GM21576 (cell line): ENCODE measurements at regions not wholly inside any gene's neighbourhood (a gene's known extent, or its start where the extent isn't known, plus 50 kb on each side); places are given as distances from the start of the nearest gene placed in this dataset.
"Not testable (repeated sequence)": the region's sequence is repeated elsewhere in the genome, so short reads cannot be mapped to it uniquely, and the experiment has no call there.

Experiments used
- ATAC-seq: cut with Tn5 transposase; IDR thresholded peaks from one replicate; pipeline ENCODE4 v1.9.1; 2021; ENCODE audit warnings: mild to moderate bottlenecking, moderate library complexity; ENCODE audit not compliant: unreplicated experiment

- ATAC-seq = not testable (repeated sequence)
Observed at GRCh38 chr4:9702019-9702418, 79.4 kb upstream of the DRD5 start.

GRCh38 chr4:9702696-9703095 is 78.7 kb upstream of the DRD5 start:
- not testable (repeated sequence) for ATAC-seq

GRCh38 chr4:9703391-9703790 is 78.0 kb upstream of the DRD5 start:
- no peak for ATAC-seq

- not testable (repeated sequence) for ATAC-seq
Observed at GRCh38 chr4:9704126-9704525, 77.3 kb upstream of the DRD5 start.

- ATAC-seq = no peak
Observed at GRCh38 chr4:9704551-9705332, 76.7 kb upstream of the DRD5 start.

GRCh38 chr4:9707281-9707680 is 74.2 kb upstream of the DRD5 start:
- not testable (repeated sequence) for ATAC-seq

GRCh38 chr4:9707936-9708335 is 73.5 kb upstream of the DRD5 start:
- ATAC-seq = not testable (repeated sequence)

GRCh38 chr4:9709724-9710123 is 71.7 kb upstream of the DRD5 start:
- no peak for ATAC-seq

- not testable (repeated sequence) for ATAC-seq
Observed at GRCh38 chr4:9715271-9715670, 66.2 kb upstream of the DRD5 start.

- ATAC-seq = no peak
Observed at GRCh38 chr4:9716093-9716492, 65.3 kb upstream of the DRD5 start.

GRCh38 chr4:9718246-9718939 is 63.0 kb upstream of the DRD5 start:
- ATAC-seq = not testable (repeated sequence)

- not testable (repeated sequence) for ATAC-seq
Observed at GRCh38 chr4:9722131-9722530, 59.3 kb upstream of the DRD5 start.
